ENCODE measurements at regions not wholly inside any gene's neighbourhood (a gene's known extent, or its start where the extent isn't known, plus 50 kb on each side); places are given as distances from the start of the nearest gene placed in this dataset.

- no peak overlapping the region for H3K4me3 ChIP-seq (ENCODE audit: low read length)
- no peak for DNase-seq (ENCODE audit: low read depth)
- no peak for TF ChIP-seq CTCF (IDR thresholded peaks at IDR 0.05; ENCODE audit: insufficient read depth, low read depth, low read length, missing control alignments)
Measured at GRCh38 chr2:21591926-21592325, 468.2 kb downstream of the TDRD15 start.

GRCh38 chr2:21599417-21599816 is 475.6 kb downstream of the TDRD15 start:
- DNase-seq (ENCODE audit: low read depth): no peak
- H3K4me3 ChIP-seq (ENCODE audit: low read length): no peak overlapping the region
- no peak for TF ChIP-seq CTCF (IDR thresholded peaks at IDR 0.05; ENCODE audit: insufficient read depth, low read depth, low read length, missing control alignments)

GRCh38 chr2:21602789-21603188 is 479.0 kb downstream of the TDRD15 start:
- no peak overlapping the region for H3K4me3 ChIP-seq (ENCODE audit: low read length)
- DNase-seq (ENCODE audit: low read depth): no peak
- no peak for TF ChIP-seq CTCF (IDR thresholded peaks at IDR 0.05; ENCODE audit: insufficient read depth, low read depth, low read length, missing control alignments)

- no peak overlapping the region for H3K4me3 ChIP-seq (ENCODE audit: low read length)
- no peak for TF ChIP-seq CTCF (IDR thresholded peaks at IDR 0.05; ENCODE audit: insufficient read depth, low read depth, low read length, missing control alignments)
- DNase-seq (ENCODE audit: low read depth): no peak
Measured at GRCh38 chr2:21607572-21607971, 483.8 kb downstream of the TDRD15 start.

- DNase-seq (ENCODE audit: low read depth): no peak
- no peak overlapping the region for H3K4me3 ChIP-seq (ENCODE audit: low read length)
- no peak for TF ChIP-seq CTCF (IDR thresholded peaks at IDR 0.05; ENCODE audit: insufficient read depth, low read depth, low read length, missing control alignments)
Measured at GRCh38 chr2:21610304-21610703, 486.5 kb downstream of the TDRD15 start.

- H3K4me3 ChIP-seq (ENCODE audit: low read length): no peak overlapping the region
- no peak for DNase-seq (ENCODE audit: low read depth)
- TF ChIP-seq CTCF (IDR thresholded peaks at IDR 0.05; ENCODE audit: insufficient read depth, low read depth, low read length, missing control alignments): no peak
Measured at GRCh38 chr2:21617885-21618434, 494.2 kb downstream of the TDRD15 start.

- DNase-seq (ENCODE audit: low read depth): no peak
Measured at GRCh38 chr2:21620771-21621170, 497.0 kb downstream of the TDRD15 start.

More at GRCh38 chr2:21620771-21621170, 497.0 kb downstream of the TDRD15 start:
- TF ChIP-seq CTCF (IDR thresholded peaks at IDR 0.05; ENCODE audit: insufficient read depth, low read depth, low read length, missing control alignments): no peak
- H3K4me3 ChIP-seq (ENCODE audit: low read length): no peak overlapping the region

All from epithelial cell of esophagus (primary cell).